SU-DHL-6 (cell line): ENCODE measurements at regions not wholly inside any gene's neighbourhood (a gene's known extent, or its start where the extent isn't known, plus 50 kb on each side); places are given as distances from the start of the nearest gene placed in this dataset.

Experiments used
- CTCF ChIP-seq: fragments of 200-600 bp; sonication (generic); IDR thresholded peaks from one replicate; pipeline ENCODE4 v1.5.1; 2017; ENCODE audit warnings: antibody characterized with exemption, mild to moderate bottlenecking, low read length, moderate library complexity; ENCODE audit not compliant: insufficient read depth, poor library complexity, severe bottlenecking
- EZH2phosphoT487 ChIP-seq: fragments of 200-600 bp; sonication (generic), shearing (Covaris generic); conservative IDR thresholded peaks from 2 replicates; pipeline ENCODE4 v1.6.1; 2018; ENCODE audit warnings: mild to moderate bottlenecking, antibody characterized with exemption, low read length, moderate library complexity, mixed read lengths

- no peak for TF ChIP-seq CTCF
- TF ChIP-seq EZH2phosphoT487 = no peak
Measured at GRCh38 chr7:114212721-114213429, 201.7 kb upstream of the FOXP2 start.
